ENCODE measurements at regions not wholly inside any gene's neighbourhood (a gene's known extent, or its start where the extent isn't known, plus 50 kb on each side); places are given as distances from the start of the nearest gene placed in this dataset.

DNA sequence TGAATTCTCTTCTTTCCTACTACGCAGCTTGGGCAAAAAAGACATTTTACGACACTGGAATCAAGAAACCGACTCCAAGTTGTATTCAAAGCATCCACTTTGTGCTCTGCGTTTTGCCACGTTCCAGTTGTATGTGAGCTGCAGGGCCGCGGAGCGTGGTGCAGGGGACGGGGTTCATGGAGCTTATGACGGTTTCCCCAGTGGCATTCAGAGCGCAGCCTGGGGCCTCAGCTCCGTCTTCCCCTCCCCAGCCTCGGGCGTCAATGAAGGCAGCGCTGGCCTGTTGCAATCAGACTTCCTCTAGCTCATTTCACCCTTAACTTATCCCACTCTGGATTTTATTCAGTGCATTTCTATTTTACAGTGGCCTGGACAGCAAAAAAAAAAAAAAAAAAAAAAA lies 403.4 kb upstream of the KLF6 start:
- no peak for DNase-seq (ENCODE audit: low read depth)
- H3K4me3 ChIP-seq (ENCODE audit: low read depth, low read length), result no peak overlapping the region
- TF ChIP-seq, protein P1, sequence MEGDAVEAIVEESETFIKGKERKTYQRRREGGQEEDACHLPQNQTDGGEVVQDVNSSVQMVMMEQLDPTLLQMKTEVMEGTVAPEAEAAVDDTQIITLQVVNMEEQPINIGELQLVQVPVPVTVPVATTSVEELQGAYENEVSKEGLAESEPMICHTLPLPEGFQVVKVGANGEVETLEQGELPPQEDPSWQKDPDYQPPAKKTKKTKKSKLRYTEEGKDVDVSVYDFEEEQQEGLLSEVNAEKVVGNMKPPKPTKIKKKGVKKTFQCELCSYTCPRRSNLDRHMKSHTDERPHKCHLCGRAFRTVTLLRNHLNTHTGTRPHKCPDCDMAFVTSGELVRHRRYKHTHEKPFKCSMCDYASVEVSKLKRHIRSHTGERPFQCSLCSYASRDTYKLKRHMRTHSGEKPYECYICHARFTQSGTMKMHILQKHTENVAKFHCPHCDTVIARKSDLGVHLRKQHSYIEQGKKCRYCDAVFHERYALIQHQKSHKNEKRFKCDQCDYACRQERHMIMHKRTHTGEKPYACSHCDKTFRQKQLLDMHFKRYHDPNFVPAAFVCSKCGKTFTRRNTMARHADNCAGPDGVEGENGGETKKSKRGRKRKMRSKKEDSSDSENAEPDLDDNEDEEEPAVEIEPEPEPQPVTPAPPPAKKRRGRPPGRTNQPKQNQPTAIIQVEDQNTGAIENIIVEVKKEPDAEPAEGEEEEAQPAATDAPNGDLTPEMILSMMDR (IDR thresholded peaks at IDR 0.05; ENCODE audit: low read depth, low read length, missing control alignments), result no peak

DNA sequence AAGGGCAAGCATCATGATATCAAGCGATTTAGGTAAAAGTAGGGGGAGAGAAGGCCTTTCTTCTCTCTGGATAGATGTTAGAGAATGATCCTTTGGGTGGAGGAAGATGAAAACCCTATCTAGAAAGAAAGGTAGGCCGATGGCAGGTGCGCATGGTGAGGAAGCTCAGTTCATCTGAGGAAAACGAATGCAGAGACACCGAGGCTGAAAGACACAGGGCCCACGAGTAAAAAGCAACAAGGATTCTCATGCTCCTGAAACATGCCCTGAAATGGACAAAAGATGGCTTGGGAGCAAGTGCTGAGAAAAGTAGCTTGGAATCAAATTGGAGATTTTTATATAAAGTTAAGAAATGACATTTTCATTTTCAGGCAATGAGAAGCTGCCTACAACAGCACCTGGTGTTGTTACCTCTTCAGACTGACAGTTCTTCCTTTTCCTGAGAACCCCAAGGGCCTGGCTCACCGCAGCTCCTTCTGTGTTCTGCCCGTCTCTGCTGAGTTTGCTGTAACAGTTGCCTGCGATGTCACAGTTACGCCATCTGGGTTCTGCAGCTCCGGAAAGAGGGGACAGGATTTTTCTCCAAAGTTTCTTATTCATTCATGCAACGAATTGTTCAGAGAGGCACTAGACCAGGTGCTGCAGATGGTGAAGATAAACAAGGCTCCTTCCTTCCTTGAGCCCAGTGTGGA lies 402.0 kb upstream of the KLF6 start:
- no peak overlapping the region for H3K4me3 ChIP-seq (ENCODE audit: low read depth, low read length)
- TF ChIP-seq, protein P1 (IDR thresholded peaks at IDR 0.05; ENCODE audit: low read depth, low read length, missing control alignments), result no peak
- DNase-seq (ENCODE audit: low read depth), result no peak

DNA sequence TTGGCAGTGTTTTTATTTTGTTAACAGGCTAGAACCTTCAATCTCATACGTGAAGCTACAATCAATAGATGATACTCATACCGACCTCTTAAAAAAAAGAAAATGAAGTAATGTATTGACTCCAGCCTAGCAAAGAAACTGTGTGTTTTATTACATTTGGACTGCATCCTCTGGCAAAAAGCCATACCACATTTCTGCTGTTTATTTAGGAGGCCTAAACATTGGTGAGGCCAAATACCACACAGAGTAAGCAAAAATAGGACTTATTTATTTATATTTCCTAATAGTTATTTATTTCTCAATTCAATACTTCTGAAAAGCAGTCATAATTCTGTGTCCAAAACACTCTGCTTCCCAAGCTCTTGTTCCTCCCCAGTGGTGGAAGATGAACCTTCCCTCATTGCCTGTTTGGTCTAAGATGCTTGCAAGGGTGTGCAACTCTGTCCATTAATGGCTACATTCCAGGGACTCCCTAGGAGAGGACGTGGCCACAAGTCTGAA lies 398.8 kb upstream of the KLF6 start:
- no peak overlapping the region for H3K4me3 ChIP-seq (ENCODE audit: low read depth, low read length)
- TF ChIP-seq, protein P1 (IDR thresholded peaks at IDR 0.05; ENCODE audit: low read depth, low read length, missing control alignments), result no peak
- no peak for DNase-seq (ENCODE audit: low read depth)

DNA sequence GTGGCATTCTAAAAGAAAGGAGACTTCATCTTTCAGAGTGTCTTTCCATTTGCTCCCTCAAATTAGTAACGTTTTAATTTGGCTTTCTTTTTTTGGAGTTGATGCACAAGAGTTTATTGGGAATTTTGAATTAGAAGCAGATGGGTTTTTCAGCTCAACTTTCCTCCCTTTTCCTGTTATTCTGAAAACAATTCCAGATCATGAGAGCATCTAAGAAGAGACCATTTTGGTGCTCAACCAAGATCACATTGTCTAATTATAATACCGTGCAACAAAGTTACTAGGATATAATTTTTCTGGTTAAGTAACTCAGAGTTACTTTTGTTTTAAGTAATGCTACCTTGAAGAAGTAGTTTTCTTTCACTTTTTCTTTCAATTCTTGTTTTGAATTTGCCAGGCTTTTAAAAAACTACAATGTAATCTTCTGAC lies 396.6 kb upstream of the KLF6 start:
- TF ChIP-seq, protein P1 (IDR thresholded peaks at IDR 0.05; ENCODE audit: low read depth, low read length, missing control alignments), result no peak
- DNase-seq (ENCODE audit: low read depth), result no peak
- no peak overlapping the region for H3K4me3 ChIP-seq (ENCODE audit: low read depth, low read length)

DNA sequence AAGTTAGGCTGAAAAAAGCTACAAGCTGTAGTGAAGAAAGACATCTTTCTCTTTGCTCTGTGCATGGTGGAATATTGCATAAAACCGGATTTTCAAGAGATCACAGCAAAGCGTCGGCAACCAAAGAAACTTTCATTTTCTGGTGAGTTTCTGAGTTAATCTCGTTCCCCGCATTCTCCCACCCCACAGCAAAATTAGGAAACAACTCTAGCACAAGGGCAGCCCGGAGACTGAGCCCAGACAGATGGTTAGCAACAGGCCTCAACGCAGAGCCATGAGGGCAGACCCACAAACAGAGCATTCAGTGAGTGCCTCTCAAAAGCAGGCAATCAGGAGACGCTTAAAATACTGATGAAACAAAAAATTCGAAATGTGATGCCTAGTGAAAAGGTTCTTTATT lies 396.1 kb upstream of the KLF6 start:
- DNase-seq (ENCODE audit: low read depth), result no peak
- no peak overlapping the region for H3K4me3 ChIP-seq (ENCODE audit: low read depth, low read length)
- TF ChIP-seq, protein P1 (IDR thresholded peaks at IDR 0.05; ENCODE audit: low read depth, low read length, missing control alignments), result no peak

DNA sequence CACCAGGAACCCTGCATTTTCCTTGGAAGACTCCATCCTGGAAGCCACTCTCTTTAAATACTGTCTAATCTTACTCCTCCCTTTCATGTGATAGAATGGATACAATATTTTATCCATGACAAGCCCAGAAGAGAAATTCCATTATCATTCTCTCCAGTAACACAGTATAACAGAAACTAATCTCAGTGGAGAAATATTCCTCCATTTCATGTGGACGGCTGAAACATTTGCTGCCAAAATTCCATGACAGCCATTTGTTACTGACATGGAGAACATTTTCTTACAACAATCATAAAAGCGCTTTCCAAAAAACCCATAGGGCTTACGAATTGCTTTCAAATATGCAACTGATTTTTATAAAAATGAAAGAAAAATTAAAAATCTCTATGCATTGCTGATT lies 392.8 kb upstream of the KLF6 start:
- TF ChIP-seq, protein P1 (IDR thresholded peaks at IDR 0.05; ENCODE audit: low read depth, low read length, missing control alignments), result no peak
- no peak overlapping the region for H3K4me3 ChIP-seq (ENCODE audit: low read depth, low read length)
- no peak for DNase-seq (ENCODE audit: low read depth)

All from GM12864 (cell line).